Adrenal gland (tissue), 9 donors: ENCODE measurements at regions not wholly inside any gene's neighbourhood (a gene's known extent, or its start where the extent isn't known, plus 50 kb on each side); places are given as distances from the start of the nearest gene placed in this dataset.

Source experiments
- DNase-seq, 7 donors: peaks; one replicate each; pipeline ENCODE4 v3.0.0-alpha.2; 2019 to 2020
- H3K27ac ChIP-seq, 5 donors: fragments of 200-600 bp; sonication (generic) in 4 of 5; 1 replicate in 3 of 5; 2 replicates in 2 of 5; pipeline versions ENCODE4 v1.5.1 to v1.8.0; 2016 to 2020; ENCODE audit warnings: mild to moderate bottlenecking in 1 of 5
- H3K27me3 ChIP-seq: fragments of 200-600 bp; 2 replicates; pipeline ENCODE4 v1.8.0; 2021
- H3K36me3 ChIP-seq, 2 donors: fragments of 200-600 bp; replicated peaks in 1 of 2; 1 replicate in 1 of 2; 2 replicates in 1 of 2; pipeline versions ENCODE4 v1.5.1 to v1.8.0; 2018 to 2022
- H3K4me1 ChIP-seq, 2 donors: fragments of 200-600 bp; replicated peaks in 1 of 2; 1 replicate in 1 of 2; 2 replicates in 1 of 2; pipeline versions ENCODE4 v1.5.1 to v1.8.0; 2018 to 2021
- H3K4me3 ChIP-seq, 4 donors: fragments of 200-600 bp; sonication (generic) in 3 of 4; one replicate each; pipeline ENCODE4 v1.5.1; 2016 to 2018
- H3K9me3 ChIP-seq, 3 donors: fragments of 200-600 bp; sonication (generic) in 1 of 3; replicated peaks in 1 of 3; 1 replicate in 2 of 3; 2 replicates in 1 of 3; pipeline versions ENCODE4 v1.5.1 to v1.8.0; 2016 to 2021
- POLR2A ChIP-seq, 2 donors: fragments of 450-650 bp; IDR thresholded peaks; one replicate each; pipeline ENCODE4 v1.6.1; 2017; ENCODE audit warnings: antibody characterized with exemption in 2 of 2, mild to moderate bottlenecking in 2 of 2, moderate library complexity in 1 of 2
- WGBS, 4 donors: extraction: QIAGEN DNeasy Blood & Tissue Kit in 2 of 4; methylation state at CpG; one replicate each; pipeline versions ENCODE4 v1.1.5 to v1.1.7; 2013 to 2017; 5-methylcytosine and 5-hydroxymethylcytosine counted together
- intact Hi-C, 2 donors: fragments of 100-400 bp; cut with DNase I; formaldehyde crosslinking; loops; one replicate each; pipeline versions ENCODE4 v1.14.1 to v1.15.0; 2022 to 2023
- TF ChIP-seq, protein P1 (sequence below), 6 experiments: fragments of 450-650 bp in 4 of 6; fragments of 200-600 bp in 2 of 6; sonication (generic) in 1 of 6; IDR thresholded peaks; 1 replicate in 5 of 6; 2 replicates in 1 of 6; pipeline versions ENCODE4 v1.5.1 to v1.8.0; 2016 to 2021; ENCODE audit warnings: antibody characterized with exemption in 6 of 6, mild to moderate bottlenecking in 2 of 6, moderate library complexity in 1 of 6
- donor health status: healthy with polysubstance abuse.
- donor health status: Bipolar disorder and iron deficiency.
- donor health status: DM: yes; HTN: yes; CAD: no.
- donor health status: DM: no; HTN: no; CAD: no.
- donor health status: DM: no; HTN: no; CAD: no.

DNA sequence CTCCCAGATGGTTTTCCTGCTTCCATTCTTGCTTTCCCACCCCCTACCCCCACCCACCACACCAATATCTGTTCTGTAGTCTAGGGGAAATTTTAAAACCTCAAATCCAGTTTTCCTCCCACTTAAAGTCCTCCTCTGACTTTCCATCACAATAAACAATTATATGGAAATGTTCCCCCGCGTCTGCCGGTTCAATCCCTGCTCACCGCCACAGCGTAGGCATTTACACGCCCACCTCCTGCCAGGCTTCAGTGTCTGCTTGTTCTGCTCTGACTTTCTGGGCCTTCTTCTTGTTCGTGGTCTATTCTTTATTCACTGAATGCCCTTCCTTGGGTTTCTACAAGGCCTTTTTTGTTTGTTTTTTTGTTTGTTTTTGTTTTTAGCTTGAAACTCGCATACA lies 633.0 kb upstream of the MKI67 start:
- 82 to 87% (median 84%) methylated on average over 8 of the region's 8 CpGs for WGBS, 4 donors
- no peak overlapping the region for H3K27ac ChIP-seq
- H3K9me3 ChIP-seq, result no peaks in the 10 kb centered on the region
- no peaks in the 10 kb centered on the region for H3K27me3 ChIP-seq
- intact Hi-C loops, result no loop called here
- no peak overlapping the region for H3K4me3 ChIP-seq
- H3K4me1 ChIP-seq, result no peaks in the 10 kb centered on the region
- no peaks in the 10 kb centered on the region for H3K36me3 ChIP-seq
- no peak for DNase-seq
- no peak for TF ChIP-seq POLR2A (IDR thresholded peaks at IDR 0.05)
- TF ChIP-seq, protein P1, sequence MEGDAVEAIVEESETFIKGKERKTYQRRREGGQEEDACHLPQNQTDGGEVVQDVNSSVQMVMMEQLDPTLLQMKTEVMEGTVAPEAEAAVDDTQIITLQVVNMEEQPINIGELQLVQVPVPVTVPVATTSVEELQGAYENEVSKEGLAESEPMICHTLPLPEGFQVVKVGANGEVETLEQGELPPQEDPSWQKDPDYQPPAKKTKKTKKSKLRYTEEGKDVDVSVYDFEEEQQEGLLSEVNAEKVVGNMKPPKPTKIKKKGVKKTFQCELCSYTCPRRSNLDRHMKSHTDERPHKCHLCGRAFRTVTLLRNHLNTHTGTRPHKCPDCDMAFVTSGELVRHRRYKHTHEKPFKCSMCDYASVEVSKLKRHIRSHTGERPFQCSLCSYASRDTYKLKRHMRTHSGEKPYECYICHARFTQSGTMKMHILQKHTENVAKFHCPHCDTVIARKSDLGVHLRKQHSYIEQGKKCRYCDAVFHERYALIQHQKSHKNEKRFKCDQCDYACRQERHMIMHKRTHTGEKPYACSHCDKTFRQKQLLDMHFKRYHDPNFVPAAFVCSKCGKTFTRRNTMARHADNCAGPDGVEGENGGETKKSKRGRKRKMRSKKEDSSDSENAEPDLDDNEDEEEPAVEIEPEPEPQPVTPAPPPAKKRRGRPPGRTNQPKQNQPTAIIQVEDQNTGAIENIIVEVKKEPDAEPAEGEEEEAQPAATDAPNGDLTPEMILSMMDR (IDR thresholded peaks at IDR 0.05), result no peak

DNA sequence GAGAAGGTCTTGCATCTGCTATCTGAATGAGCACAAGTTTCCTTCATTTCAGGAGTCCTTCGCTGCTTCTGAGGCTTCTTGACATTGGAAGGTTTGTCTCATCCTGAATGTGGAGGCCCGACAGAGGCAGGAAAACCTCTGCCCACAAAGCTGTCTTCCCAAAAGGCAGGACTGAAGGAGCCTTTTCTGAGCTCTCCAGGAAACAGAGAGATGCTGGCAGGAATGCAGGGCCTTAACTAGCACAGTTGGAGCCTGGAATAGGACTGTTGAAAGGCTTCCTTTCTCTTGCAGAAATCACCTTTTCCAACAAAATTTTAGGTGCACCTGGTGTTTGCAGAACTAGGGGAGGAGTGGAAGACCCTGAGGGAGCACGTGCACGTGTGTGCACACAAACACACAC lies 637.4 kb upstream of the MKI67 start:
- WGBS, 4 donors, result 63 to 76% (median 72%) methylated on average over 4 of the region's 4 CpGs
- H3K36me3 ChIP-seq, result no peaks in the 10 kb centered on the region
- TF ChIP-seq, protein P1 (IDR thresholded peaks at IDR 0.05), result no peak
- no peak for TF ChIP-seq POLR2A (IDR thresholded peaks at IDR 0.05)
- no peaks in the 10 kb centered on the region for H3K27me3 ChIP-seq
- intact Hi-C loops, result no loop called here
- no peaks in the 10 kb centered on the region for H3K4me1 ChIP-seq
- no peak overlapping the region for H3K27ac ChIP-seq
- H3K4me3 ChIP-seq, result no peak overlapping the region
- no peak for DNase-seq
- H3K9me3 ChIP-seq, result no peaks in the 10 kb centered on the region

DNA sequence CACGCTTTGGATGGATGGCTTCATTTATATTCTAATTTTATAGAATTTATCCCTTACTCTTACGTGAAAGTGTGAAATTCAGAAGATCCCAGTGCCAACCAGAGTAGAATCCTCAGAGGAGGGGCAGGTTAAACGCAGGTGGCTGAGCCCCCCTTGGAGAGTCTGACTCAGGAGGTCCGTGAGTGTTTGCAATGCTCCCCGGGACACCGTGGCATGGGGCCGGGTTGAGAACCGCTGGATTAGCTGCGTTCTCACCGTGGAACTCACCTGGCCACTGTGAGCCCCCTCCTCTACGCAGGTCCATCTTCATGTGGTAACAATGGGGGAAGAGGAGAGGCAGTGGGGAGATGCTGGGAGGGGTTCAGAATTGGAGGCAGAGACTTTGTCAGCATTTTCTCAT lies 638.0 kb upstream of the MKI67 start:
- intact Hi-C loops, result no loop called here
- Histone ChIP-seq H3K9me3 (no peaks in the 10 kb centered on the region), H3K27me3 (no peaks in the 10 kb centered on the region), H3K36me3 (no peaks in the 10 kb centered on the region), H3K4me1 (no peaks in the 10 kb centered on the region), H3K4me3 (no peak overlapping the region), H3K27ac (no peak overlapping the region)
- no peak for DNase-seq
- no peak for TF ChIP-seq POLR2A (IDR thresholded peaks at IDR 0.05)
- 79 to 87% (median 83%) methylated on average over 11 of the region's 11 CpGs for WGBS, 4 donors

DNA sequence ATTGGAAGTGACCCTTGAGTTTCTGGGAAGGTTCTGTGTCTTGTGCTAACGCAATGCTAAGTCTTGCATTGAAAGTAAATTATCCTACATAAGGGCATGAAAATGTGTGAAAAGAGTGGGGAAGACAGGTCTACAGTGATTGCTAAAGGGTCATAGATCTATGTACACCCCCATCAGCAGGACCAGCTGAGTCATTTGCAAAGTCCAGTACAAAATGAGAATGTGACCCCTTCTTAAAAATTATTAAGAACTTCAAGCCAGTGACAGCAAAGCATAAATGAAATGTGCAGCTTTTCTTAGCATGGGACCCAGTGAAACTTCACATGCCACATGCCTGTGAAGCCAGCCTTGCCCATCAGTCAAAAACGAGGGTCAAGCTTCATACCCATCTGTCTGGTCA lies 640.7 kb upstream of the MKI67 start:
- intact Hi-C loops, result no loop called here
- Histone ChIP-seq H3K27ac (no peak overlapping the region), H3K36me3 (no peaks in the 10 kb centered on the region), H3K27me3 (no peaks in the 10 kb centered on the region), H3K9me3 (no peaks in the 10 kb centered on the region), H3K4me1 (no peaks in the 10 kb centered on the region), H3K4me3 (no peak overlapping the region)
- DNase-seq, result no peak
- 41 to 72% (median 59%) methylated on average over 2 of the region's 2 CpGs for WGBS, 4 donors
- TF ChIP-seq POLR2A (IDR thresholded peaks at IDR 0.05), result no peak
- TF ChIP-seq, protein P1 (IDR thresholded peaks at IDR 0.05), result no peak

DNA sequence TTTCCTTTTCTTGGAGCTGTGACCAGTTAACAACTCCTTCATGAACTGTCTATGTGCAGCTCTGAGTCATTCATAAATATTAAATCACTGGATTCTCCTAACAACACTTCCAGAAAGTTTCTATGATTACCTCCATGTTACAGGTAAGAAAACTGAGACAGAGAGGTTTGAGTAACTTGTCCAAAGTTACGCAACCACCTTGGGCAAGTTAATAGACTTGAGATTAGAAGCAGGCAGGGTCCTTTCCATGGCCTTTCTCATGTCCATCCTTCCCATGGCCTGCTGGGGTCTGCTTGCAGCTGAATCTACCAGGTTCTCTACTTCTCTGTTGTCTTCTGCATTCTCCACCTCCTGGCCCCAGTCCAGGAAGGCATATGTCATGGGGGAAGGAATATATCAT lies 648.8 kb upstream of the MKI67 start:
- Histone ChIP-seq H3K36me3 (no peaks in the 10 kb centered on the region), H3K4me1 (no peaks in the 10 kb centered on the region), H3K4me3 (no peak overlapping the region), H3K27me3 (no peaks in the 10 kb centered on the region), H3K9me3 (no peaks in the 10 kb centered on the region), H3K27ac (no peak overlapping the region)
- DNase-seq, result no peak
- intact Hi-C loops, result no loop called here
- 88 to 94% (median 92%) methylated on average over 1 of the region's 1 CpG for WGBS, 4 donors
- TF ChIP-seq, protein P1 (IDR thresholded peaks at IDR 0.05), result no peak
- no peak for TF ChIP-seq POLR2A (IDR thresholded peaks at IDR 0.05)
